ENCODE measurements at regions not wholly inside any gene's neighbourhood (a gene's known extent, or its start where the extent isn't known, plus 50 kb on each side); places are given as distances from the start of the nearest gene placed in this dataset.

DNA sequence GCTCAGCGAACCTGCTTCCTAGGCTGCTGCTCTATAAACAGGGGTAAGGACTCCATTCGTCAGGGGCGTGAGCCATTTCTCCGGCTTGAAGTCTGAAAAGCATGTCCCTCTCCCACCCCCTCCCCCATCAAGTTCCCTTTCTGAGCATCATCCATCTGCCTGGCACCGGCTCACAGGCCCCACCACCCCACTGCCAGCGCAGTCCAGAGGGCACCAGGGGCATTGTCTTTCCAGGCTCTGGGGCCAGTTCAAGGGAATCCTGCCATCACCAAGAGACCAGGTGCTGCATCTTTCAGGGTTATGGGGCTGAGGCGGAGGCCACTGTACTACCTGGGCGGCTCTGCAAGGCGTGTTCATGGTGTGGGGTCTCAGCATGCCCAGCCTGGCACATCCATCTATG is 64.7 kb upstream of the EDAR start:
- TF ChIP-seq TAF1 (IDR thresholded peaks at IDR 0.05; ENCODE audit: borderline replicate concordance, low read depth, low read length) = no peak
- TF ChIP-seq POLR2A (IDR thresholded peaks at IDR 0.05; ENCODE audit: low read depth, low read length) = no peak
- TF ChIP-seq POLR2AphosphoS5 (IDR thresholded peaks at IDR 0.05; ENCODE audit: low read depth, low read length) = no peak

Measured in GM12892 (cell line).